C4-2B (cell line): ENCODE measurements at regions not wholly inside any gene's neighbourhood (a gene's known extent, or its start where the extent isn't known, plus 50 kb on each side); places are given as distances from the start of the nearest gene placed in this dataset.

ENCODE experiments used
- ZFX ChIP-seq: fragments of 450-650 bp; IDR thresholded peaks from 2 replicates; pipeline ENCODE4 v1.6.1; 2017
- TF ChIP-seq, protein P1 (sequence below): fragments of 450-650 bp; conservative IDR thresholded peaks from 2 replicates; pipeline ENCODE4 v1.5.1; 2017; ENCODE audit warnings: mild to moderate bottlenecking

DNA sequence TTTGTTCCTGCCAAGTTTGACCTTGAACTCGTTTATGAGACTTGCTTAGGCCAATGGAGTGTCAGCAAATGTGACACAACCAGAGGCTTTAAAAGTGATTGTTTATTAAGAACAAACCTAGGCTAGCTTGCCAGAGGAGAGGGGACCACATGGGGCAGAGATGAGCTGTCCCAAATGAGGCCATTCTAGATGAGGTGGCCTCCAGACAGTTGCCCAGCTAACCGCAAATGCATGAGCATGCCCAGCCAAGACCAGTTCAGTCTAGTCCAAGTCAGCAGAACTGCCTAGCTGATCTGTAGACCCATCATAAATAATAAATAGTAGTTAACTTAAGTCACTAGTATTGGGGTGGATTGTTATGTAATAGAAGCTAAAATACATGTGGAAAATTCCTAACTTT, 172.8 kb upstream of the DYRK2 start:
- TF ChIP-seq, protein P1, sequence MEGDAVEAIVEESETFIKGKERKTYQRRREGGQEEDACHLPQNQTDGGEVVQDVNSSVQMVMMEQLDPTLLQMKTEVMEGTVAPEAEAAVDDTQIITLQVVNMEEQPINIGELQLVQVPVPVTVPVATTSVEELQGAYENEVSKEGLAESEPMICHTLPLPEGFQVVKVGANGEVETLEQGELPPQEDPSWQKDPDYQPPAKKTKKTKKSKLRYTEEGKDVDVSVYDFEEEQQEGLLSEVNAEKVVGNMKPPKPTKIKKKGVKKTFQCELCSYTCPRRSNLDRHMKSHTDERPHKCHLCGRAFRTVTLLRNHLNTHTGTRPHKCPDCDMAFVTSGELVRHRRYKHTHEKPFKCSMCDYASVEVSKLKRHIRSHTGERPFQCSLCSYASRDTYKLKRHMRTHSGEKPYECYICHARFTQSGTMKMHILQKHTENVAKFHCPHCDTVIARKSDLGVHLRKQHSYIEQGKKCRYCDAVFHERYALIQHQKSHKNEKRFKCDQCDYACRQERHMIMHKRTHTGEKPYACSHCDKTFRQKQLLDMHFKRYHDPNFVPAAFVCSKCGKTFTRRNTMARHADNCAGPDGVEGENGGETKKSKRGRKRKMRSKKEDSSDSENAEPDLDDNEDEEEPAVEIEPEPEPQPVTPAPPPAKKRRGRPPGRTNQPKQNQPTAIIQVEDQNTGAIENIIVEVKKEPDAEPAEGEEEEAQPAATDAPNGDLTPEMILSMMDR: no peak
- TF ChIP-seq ZFX: no peak
